ENCODE measurements at regions not wholly inside any gene's neighbourhood (a gene's known extent, or its start where the extent isn't known, plus 50 kb on each side); places are given as distances from the start of the nearest gene placed in this dataset.
A peak's percentile ranks its signal among the peaks of the same experiment; 100 is the strongest.

- no peak for DNase-seq
Measured at GRCh38 chr12:91327889-91328288, 145.3 kb upstream of the DCN start.

GRCh38 chr12:91327131-91327530 is 144.5 kb upstream of the DCN start:
- no peak for DNase-seq

GRCh38 chr12:91326058-91327027 is 143.7 kb upstream of the DCN start:
- no peak for DNase-seq

DNA sequence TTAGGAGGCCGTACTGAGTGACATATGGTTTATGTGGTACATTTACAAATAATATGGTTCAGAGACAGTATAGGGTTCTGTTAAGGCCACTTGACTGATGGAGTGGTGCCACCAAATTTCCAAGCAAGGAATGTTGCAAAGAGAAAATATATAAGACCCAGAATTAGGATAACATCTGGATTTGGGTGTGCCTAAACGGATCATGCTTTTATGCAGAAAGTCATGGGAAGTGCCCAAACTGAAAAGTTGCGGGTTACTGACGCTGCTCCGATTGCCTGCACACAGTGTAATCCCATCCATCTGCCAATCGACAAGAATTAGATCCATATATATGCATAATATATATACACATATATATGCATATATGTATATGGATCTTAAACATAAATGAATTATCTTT is 138.4 kb upstream of the DCN start:
- DNase-seq, result no peak

DNA sequence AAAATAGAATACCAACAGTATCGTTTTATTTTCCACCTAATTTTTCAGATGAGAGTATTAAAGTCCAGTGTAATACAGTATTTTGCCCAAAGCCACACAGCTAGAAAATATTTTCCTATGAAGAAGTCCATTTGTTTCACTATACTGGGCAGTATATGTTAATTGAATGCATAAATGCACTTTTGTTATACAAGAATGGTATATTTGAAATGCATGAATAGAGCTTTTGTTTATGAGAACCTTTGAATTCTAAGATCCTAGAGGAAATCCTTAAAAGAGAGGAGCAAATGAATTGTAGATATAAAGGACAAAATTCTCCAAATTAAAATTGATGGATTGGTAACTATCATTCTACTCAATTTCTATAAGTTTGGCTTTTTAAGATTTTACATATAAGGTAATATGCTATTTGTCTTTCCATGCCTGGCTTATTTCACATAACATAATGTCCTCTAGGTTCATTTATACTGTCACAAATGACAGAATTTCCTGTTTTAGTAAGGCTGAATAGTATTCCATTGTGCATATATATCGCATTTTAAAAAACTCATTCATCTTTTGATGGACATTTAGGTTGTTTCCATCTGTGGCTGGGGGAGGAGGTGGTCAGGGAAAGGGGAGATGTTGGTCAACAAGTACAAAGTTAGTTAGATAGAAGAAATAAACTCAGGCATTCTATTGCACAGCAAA is 136.6 kb upstream of the DCN start:
- no peak for DNase-seq

GRCh38 chr12:91317306-91317705 is 134.7 kb upstream of the DCN start:
- DNase-seq, result no peak

DNA sequence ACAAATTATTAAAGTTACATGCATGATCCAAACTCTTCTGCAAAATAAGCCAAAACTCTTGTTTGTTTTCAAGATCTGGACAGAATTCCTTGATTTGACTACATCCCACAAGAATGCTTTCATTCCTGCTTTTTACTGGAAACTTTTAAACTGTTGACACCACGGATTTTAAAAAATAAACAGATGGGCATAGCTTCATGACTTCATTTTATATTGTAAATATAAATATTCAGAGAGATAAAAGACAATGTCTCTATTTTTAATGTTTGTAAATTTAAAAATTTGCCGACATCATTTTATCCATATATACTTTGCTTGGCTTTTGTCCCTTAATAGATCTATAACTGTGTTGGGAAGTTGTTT is 134.3 kb upstream of the DCN start:
- DNase-seq, result no peak

DNA sequence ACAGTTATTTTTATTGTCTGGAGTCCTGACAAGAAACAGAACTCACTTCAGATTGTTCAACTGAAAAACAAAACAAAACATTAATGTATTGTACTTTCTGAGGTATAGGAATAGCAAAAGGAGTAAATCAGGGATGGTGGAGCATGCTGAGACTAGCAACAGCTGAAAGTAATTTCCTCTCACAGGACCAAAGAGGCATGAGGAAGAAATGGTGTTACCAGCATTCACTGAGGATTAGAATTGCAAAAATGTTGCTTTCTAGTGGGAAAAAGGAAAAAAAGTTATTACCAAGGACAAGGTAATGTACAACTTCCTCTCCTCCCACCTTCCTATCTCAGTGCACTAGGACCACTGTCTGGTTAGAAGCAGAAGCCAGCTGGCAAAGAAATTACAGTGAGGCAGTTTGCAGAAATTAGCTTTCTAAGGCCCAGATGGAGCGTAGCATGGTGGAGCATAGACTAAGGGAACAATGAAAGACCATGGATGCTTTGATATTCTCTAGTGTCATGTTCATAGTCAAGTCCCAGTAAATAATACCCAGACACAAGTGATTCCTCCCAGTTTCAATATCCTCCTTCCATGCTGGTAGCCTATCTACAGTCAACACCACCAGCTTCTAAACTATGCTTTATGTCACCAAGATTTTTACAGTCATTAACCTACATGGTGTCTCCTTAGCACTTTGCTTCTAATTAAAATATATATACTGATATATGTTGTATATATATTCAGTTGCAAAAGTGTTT is 133.7 kb upstream of the DCN start:
- DNase-seq, result no peak

GRCh38 chr12:91311081-91311480 is 128.5 kb upstream of the DCN start:
- DNase-seq, result no peak

DNA sequence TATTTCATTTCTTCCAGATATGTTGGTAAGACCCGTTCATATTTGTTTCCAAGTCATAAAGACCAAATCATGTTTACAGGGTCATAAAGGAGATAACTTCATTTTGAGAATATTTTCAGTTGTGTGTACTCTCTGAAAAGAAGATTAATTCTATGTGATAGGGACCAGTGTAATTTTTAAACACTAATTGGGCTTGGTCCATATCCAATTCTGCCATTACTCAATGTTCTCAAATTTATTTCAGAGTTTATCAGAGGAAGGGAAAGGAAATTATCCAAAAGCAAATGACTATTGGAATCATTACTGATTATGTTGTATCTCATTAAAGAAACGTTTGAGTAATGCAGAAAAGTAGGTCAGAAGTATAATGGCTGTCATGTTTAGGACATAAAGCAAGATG is 126.8 kb upstream of the DCN start:
- no peak for DNase-seq

DNA sequence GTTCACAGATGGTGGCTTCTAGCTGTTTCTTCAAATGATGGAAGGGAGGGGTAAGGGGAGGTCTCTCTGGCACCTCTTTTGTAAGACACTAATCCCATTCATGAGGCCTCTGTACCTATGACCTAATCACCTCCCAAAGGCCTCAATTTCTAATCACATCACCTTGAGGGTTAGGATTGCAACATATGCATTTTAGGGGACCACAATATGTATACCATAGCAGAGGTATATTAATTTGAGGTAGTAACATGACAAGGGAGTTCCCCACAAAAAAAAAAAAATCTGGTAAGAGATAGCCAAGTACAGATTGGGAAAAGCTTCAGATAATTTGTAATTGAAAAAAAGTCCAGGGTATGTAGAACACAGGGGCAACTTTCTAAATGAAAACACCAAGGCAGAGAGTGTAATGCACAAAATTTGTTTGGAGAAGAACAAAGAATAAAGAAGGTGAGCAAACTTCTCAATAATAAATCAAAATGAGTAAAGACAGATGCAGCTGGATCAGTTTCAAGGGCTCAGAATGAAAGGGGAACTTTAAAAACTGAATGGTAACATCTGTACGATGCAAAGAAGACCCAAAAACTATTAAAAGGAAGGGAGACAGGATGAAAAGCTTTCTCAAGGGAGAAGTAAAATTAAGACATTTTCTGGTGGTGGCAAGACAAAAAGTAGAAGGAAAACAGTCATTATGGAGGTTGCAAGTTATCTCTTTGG is 125.5 kb upstream of the DCN start:
- DNase-seq, result no peak

DNA sequence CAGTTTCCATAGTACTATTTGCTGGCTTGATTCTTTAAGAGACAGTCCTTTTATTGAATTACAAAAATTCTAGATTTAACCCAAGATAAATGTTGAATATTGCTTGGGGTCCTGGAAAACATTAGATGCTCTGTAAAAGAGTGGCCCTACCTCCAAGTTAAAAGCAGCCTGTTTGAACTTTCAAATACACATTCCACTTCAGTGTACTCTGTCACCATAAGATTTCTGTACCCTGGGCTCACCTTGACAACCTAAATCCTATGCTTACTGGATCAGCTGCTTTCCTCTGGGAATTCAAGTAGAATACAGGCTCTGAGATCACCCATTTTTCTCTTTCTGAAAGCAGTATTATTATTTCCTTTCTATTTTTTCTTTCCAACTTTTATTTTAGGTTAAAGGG is 107.7 kb upstream of the DCN start:
- no peak for DNase-seq

GRCh38 chr12:91289906-91290305 is 107.3 kb upstream of the DCN start:
- DNase-seq, result no peak

GRCh38 chr12:91289072-91289471 is 106.5 kb upstream of the DCN start:
- DNase-seq, result no peak

DNA sequence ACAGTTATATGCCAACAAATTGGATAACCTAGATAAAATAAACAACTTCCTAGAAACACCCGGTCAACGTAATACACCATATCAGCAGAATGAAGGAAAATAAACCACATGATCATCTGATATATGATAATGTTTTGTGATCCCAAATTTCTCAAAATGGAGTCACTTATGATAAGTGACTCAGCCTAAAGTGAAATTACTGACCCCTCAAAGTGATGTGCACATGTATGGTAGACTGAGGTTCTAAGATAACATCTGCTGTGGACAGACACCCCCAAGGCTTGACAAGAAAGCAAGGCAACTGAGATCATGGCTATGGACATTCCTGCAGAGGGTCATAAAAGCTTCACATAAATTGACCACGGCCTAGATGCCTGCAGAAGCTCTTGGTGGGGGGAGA is 105.1 kb upstream of the DCN start:
- DNase-seq, result no peak

DNA sequence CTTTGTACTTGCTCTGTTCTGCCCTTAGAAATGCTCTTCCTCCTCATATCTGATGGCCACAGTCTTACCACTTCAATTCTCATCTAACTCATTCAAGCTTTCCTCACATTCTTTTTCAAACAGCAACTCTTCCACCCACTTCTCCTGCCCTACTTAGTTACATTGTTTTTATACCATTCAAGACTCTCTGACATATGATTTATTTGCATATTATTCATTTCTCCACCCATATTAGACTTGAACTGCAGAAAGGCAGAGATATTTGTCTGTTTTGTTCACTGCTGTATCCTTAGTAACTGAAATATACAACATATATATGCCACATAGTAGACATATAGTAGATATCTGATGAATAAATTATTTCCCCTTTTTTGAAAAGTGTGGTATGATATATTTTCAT is 95.5 kb upstream of the DCN start:
- DNase-seq, result no peak

DNA sequence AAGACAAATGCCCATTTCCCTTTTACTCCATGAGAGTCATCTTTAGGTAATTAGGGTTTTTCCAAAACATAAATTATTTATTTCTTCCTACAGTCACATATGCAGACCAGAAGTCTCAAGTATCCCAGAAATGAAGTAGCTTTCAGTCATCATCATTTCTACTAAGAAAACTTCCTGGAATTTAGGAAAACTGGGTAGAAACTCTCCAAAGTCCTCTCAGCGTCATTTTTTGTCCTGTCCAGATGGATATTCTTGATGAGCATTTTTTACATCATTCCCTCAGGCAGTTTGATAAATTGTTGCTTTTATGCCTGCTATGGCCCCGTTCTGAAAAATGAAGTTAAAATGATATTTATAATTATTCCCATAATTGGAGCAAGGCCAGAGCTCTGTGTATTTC is 93.9 kb upstream of the DCN start:
- DNase-seq, result no peak

DNA sequence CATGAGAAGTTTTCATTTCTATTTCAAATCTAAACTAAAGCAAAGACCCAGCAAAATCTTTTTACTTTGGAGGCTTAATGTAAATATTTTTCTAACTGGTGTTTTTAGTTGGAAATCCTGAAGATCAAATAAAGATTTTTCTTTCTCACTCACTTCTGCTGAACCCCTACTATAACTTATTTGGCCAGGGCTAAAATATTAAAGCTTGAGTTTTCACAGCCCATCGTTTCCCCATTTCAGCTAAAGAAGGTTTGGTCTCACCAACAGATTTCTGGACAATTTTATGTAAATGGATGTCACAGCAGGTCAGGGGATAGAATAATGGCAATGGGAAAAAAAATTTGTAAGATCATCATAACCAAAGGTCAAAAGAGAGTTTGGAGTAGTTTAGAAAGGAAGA is 92.7 kb upstream of the DCN start:
- DNase-seq, result no peak

DNA sequence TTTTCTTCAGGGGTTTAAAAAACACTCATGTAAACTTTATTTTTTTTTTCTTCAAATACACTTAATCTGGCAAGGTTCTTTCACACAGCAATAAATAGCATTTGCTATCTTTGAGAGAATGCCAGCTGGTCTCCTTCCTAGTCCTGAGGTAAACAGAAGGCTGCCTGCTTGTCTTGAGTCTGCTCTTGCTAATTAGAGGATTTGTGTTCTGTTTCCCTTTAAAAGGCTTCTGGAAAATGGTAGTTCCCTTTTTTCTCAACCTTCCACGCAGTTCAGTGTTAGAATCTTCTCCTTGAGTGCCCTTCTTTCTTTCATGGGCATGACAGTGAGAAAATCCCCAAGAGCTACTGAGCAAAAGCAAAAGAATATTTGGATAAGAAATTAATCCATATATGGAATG is 92.3 kb upstream of the DCN start:
- peak; percentile 69 for DNase-seq

GRCh38 chr12:91273560-91273959 is 90.9 kb upstream of the DCN start:
- DNase-seq, result no peak

GRCh38 chr12:91272461-91273063 is 89.9 kb upstream of the DCN start:
- no peak for DNase-seq

GRCh38 chr12:91271185-91271584 is 88.6 kb upstream of the DCN start:
- no peak for DNase-seq

DNA sequence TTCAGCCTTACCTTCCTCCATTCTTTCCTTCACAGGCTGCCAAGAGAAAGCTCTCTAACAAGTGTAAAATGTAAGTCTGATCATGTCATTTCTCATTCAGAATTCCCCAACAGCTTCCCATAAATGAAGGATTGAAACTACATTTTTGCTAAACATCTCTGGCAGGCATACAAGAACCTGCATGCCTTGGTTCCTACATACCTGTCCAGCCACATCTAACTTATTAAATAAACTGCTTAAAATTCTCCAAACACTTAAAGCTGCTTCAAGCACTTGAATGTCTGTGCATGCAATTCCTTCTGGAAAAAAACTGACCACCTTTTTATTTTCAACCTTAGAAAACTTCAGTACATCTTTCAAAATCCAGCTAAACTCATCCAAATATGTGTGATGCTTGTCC is 84.4 kb upstream of the DCN start:
- DNase-seq, result no peak
